ENCODE measurements at regions not wholly inside any gene's neighbourhood (a gene's known extent, or its start where the extent isn't known, plus 50 kb on each side); places are given as distances from the start of the nearest gene placed in this dataset.
"Not testable (repeated sequence)": the region's sequence is repeated elsewhere in the genome, so short reads cannot be mapped to it uniquely, and the experiment has no call there.

DNA sequence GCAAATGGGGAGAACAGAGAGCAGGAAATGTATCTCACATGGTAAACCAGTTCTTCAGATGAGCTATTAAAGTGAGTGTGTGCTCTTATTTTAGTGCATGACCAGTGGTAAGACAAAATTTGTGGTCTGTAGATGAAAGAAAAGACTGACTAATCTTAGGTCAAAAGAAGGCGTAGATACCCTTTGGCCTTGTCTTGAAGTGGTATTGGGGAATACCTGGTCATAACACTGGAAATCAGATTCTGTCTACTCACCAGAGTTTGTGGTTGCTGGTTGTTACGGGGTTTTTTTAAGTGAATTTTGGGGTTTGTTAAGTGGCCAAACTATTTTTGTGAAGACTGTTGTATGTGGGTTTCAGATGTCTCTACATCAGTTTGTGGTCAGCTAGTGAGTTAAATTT lies 173.5 kb downstream of the KDM5D start:
- TF ChIP-seq CTCF (conservative IDR thresholded peaks at IDR 0.05; ENCODE audit: low read length) = no peak
- DNase-seq (ENCODE audit: low read depth) = no peak
- no peak overlapping the region for H3K4me3 ChIP-seq (ENCODE audit: low read length)

GRCh38 chrY:19567943-19568342 lies 176.6 kb downstream of the KDM5D start:
- H3K4me3 ChIP-seq (ENCODE audit: low read length) = peak overlapping the region; percentile 83
- no peak for TF ChIP-seq CTCF (conservative IDR thresholded peaks at IDR 0.05; ENCODE audit: low read length)
- DNase-seq (ENCODE audit: low read depth) = peak; percentile 3

DNA sequence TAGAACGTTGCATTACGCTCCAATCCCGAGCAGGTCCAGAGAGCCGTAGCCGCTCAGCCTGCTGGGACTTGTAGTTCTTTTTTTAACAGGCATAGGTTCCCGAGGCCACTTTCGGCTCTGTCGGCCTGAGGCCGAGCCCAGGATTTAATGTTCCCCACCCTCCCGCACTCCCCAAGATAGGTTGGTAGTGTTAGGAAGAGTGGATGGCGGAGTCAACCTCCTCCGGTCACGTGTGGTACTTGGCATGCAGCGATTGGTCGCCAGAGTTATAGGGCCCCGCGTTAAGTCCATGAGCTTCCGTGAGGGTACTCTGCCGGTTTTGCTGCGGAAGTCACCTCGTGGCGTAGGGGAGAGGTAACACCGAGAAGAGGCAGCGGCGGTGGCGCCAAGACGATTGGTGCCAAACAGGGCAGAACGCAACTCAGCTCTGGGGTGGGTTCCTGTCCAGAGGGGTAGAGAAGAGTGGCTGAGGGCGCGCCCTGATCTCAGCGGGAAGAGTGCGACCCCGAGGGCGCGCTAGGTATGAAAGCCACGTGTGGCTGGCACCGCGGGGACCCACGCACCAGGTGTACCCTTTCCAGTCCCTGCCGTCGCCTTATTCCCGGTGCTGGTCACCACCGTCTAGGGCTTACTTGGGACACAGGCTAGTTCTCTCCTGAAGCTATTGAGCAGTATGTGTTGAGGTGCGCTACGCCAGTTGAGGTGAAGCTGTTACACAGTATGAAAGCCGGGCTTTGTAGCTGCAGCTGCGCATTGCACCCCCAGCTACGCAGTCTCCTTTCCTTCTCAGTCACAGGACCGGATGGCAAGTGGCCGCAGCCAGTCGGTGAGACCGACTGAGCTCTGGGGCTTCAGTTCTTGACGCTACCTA lies 177.2 kb downstream of the KDM5D start:
- peak overlapping the region; percentile 83 for H3K4me3 ChIP-seq (ENCODE audit: low read length)
- DNase-seq (ENCODE audit: low read depth) = peak; percentile 95
- TF ChIP-seq CTCF (conservative IDR thresholded peaks at IDR 0.05; ENCODE audit: low read length) = no peak

DNA sequence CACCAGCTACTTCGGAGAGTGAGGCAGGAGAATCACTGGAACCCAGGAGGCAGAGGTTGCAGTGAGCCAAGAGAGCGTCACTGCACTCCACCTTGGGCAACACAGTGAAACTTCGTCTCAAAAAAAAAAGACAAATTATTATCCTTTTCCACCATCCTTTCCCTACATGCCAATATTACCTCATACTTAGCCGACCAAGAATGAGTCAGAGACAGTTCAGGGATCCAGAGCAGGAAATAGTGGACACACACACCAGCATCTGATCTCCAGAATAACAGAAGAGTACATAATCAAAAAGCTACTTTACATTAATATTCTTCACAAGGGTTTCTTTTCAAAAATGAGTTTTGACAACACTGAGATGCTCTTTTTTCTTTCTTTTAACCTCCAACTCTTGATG lies 185.4 kb downstream of the KDM5D start:
- peak; percentile 29 for DNase-seq (ENCODE audit: low read depth)
- TF ChIP-seq CTCF (conservative IDR thresholded peaks at IDR 0.05; ENCODE audit: low read length) = no peak
- H3K4me3 ChIP-seq (ENCODE audit: low read length) = no peak overlapping the region

DNA sequence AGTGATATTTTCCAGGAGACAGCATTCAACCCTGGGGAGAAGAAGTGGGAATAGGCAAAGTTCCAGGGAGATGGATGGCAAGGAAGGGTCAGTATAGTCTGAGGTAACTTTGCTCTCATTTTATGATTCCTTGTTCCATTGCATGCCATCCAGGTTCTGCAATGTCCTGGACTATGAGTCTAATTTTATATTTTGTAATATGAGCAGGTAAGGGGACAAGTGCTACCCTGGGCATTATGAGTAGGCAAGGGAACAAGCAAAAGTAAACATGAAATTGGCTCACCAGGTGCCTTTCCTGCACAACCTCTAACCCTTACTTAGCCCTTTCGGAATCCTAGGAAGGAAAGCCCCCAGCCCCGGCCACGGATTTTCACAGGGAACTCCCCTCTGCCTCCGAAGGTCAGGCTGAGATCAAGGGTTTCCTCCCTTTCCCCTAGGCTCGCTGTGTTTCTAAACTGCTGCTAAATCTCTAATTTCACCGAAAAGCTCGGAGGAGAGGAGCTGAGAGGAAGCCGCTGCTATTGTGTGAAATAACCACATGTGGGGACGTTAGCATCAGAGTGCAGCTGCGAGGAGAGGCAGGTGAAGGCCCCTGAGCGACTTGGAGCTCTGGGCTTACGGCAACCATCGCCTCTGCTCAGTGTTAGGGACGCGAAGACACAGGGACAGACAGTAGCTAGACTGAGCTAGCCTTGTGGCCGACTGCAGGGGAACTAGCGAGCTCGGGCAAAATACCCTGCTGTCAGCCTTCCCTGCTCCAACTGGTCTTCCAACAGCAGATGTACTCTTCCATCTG lies 194.7 kb downstream of the KDM5D start:
- no peak for DNase-seq (ENCODE audit: low read depth)

GRCh38 chrY:19541475-19542306 lies 202.8 kb downstream of the KDM5D start:
- DNase-seq (ENCODE audit: low read depth) = no peak
- no peak for TF ChIP-seq CTCF (conservative IDR thresholded peaks at IDR 0.05; ENCODE audit: low read length)
- H3K4me3 ChIP-seq (ENCODE audit: low read length) = no peak overlapping the region

More for the DNA sequence above, 194.7 kb downstream of the KDM5D start:
- H3K4me3 ChIP-seq (ENCODE audit: low read length) = no peak overlapping the region
- TF ChIP-seq CTCF (conservative IDR thresholded peaks at IDR 0.05; ENCODE audit: low read length) = no peak

DNA sequence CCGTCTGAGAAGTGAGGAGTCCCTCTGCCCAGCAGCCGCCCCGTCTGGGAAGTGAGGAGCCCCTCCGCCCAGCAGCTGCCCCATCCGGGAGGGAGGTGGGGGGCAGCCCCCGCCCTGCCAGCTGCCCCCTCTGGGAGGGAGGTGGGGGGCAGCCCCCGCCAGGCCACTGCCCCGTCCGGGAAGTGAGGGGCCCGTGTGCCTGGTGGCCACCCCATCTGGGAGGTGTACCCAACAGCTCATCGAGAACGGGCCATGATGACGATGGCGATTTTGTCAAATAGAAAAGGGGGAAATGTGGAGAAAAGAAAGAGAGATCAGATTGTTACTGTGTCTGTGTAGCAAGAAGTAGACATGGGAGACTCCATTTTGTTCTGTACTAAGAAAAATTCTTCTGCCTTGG lies 208.8 kb downstream of the KDM5D start:
- not testable (repeated sequence) for DNase-seq (ENCODE audit: low read depth); H3K4me3 ChIP-seq (ENCODE audit: low read length)

All from AG10803 (cell line).